ENCODE measurements at regions not wholly inside any gene's neighbourhood (a gene's known extent, or its start where the extent isn't known, plus 50 kb on each side); places are given as distances from the start of the nearest gene placed in this dataset.

DNA sequence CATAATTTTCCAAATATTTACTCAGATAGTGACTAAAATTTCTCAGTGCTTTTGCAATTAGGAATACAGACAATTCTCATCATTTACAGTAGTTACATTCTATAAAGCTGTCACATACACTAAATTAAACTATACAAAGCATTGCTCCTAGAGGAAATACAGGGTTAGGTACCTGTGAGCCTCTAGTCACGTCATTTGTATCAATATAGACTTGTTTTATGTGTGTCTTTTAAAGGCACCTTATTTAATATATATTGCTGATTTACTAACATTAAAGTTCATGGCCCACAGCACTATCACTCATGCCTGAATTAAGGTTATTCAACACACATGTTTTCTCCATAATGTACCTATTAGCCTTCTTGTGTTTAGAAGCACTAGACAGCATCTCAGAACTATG is 78.7 kb downstream of the PABPC4L start:
- Histone ChIP-seq H3K9me3 (ENCODE audit: control insufficient read depth, insufficient read depth, low read length) (0 out of 2 replicates have a peak, but pooled peaks cover 2% of the 10 kb centered on the region), H3K4me2 (ENCODE audit: low read depth, low read length) (no peak overlapping the region), H2BK5ac (ENCODE audit: low read depth, low read length, poor library complexity, severe bottlenecking) (no peak overlapping the region), H4K8ac (ENCODE audit: low read depth in 2 of 2, low read length in 2 of 2) (no peak overlapping the region), H2BK120ac (ENCODE audit: low read depth, low read length) (no peak overlapping the region), H3K4ac (ENCODE audit: low read depth, low read length) (no peak overlapping the region), H2AFZ (replicated peaks; ENCODE audit: low read length, poor library complexity) (no peak overlapping the region), H2AK5ac (ENCODE audit: low read depth, low read length) (no peak overlapping the region), H3K56ac (ENCODE audit: extremely low read depth, insufficient read depth, low read length) (no peak overlapping the region), H3K27ac (ENCODE audit: insufficient read depth, low read length) (no peak overlapping the region), H4K5ac (ENCODE audit: low read depth, low read length) (no peak overlapping the region), H4K20me1 (ENCODE audit: insufficient read depth, low read length) (no peaks in the 10 kb centered on the region), H3K4me3 (ENCODE audit: insufficient read depth, low read depth, low read length) (no peak overlapping the region), H3K27me3 (ENCODE audit: control insufficient read depth, insufficient read depth, low read length) (no peaks in the 10 kb centered on the region), H4K91ac (ENCODE audit: insufficient read depth, low read depth, low read length) (no peak overlapping the region), H2BK20ac (ENCODE audit: low read depth, low read length) (no peak overlapping the region), H2BK15ac (ENCODE audit: low read depth, low read length) (no peak overlapping the region), H3K23ac (ENCODE audit: low read depth, low read length) (no peak overlapping the region), H3K14ac (replicated peaks; ENCODE audit: low read depth, low read length) (no peak overlapping the region), H3K18ac (ENCODE audit: low read depth, low read length) (no peak overlapping the region), H3K36me3 (ENCODE audit: control insufficient read depth, insufficient read depth, low read length) (no peaks in the 10 kb centered on the region), H3K4me1 (ENCODE audit: control insufficient read depth, insufficient read depth, low read length) (no peaks in the 10 kb centered on the region), H3K9me1 (ENCODE audit: insufficient read depth, low read length) (no peaks in the 10 kb centered on the region), H3K79me1 (ENCODE audit: low read depth in 1 of 2, low read length in 2 of 2) (no peaks in the 10 kb centered on the region), H2AK9ac (replicated peaks; ENCODE audit: low read depth, low read length, poor library complexity) (no peak overlapping the region), H3K9ac (ENCODE audit: low read depth, low read length) (no peak overlapping the region)
- CTCF ChIA-PET, result no interaction called here
- ATAC-seq (ENCODE audit: low read depth) (no peak), DNase-seq (no peak)
- TF ChIP-seq, protein P1, sequence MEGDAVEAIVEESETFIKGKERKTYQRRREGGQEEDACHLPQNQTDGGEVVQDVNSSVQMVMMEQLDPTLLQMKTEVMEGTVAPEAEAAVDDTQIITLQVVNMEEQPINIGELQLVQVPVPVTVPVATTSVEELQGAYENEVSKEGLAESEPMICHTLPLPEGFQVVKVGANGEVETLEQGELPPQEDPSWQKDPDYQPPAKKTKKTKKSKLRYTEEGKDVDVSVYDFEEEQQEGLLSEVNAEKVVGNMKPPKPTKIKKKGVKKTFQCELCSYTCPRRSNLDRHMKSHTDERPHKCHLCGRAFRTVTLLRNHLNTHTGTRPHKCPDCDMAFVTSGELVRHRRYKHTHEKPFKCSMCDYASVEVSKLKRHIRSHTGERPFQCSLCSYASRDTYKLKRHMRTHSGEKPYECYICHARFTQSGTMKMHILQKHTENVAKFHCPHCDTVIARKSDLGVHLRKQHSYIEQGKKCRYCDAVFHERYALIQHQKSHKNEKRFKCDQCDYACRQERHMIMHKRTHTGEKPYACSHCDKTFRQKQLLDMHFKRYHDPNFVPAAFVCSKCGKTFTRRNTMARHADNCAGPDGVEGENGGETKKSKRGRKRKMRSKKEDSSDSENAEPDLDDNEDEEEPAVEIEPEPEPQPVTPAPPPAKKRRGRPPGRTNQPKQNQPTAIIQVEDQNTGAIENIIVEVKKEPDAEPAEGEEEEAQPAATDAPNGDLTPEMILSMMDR (conservative IDR thresholded peaks at IDR 0.05; ENCODE audit: low read depth, low read length), result no peak
- POLR2A ChIA-PET (ENCODE audit: unreplicated experiment), result no interaction called here
- in situ Hi-C loops (cut with MboI; ENCODE audit: low sequenced_read_pairs), result no loop called here
- dilution Hi-C loops (cut with HindIII; ENCODE audit: low sequenced_read_pairs, unreplicated experiment), result no loop called here
- WGBS, 2 experiments (ENCODE audit: extremely low coverage in 2 of 2, insufficient read length in 1 of 2), result no CpG with 5 or more reads among the region's 1 CpG
- intact Hi-C loops (cut with micrococcal nuclease), result no loop called here
- no TSS peak for BruUV-seq (replicated peaks)

Measured in IMR-90 (cell line).